Endothelial cell of umbilical vein (primary cell): ENCODE measurements at regions not wholly inside any gene's neighbourhood (a gene's known extent, or its start where the extent isn't known, plus 50 kb on each side); places are given as distances from the start of the nearest gene placed in this dataset.

Experiments
- BruUV-seq: library from RNA; stranded (reverse); fragments of 400-500 nt; replicated peaks from 2 replicates; lab custom pipeline; 2021; lab: Mats Ljungman, UMichigan
- CTCF ChIA-PET: fragments of 300-600, 350-600 bp; sonication (Branson Sonifier 250); formaldehyde crosslinking; loops from one replicate; lab custom pipeline; 2021; ENCODE audit warnings: antibody characterized with exemption, inconsistent platforms; lab: Charles Lee
- POLR2A ChIA-PET: fragments of 300-600, 350-600 bp; sonication (Branson Sonifier 250); formaldehyde crosslinking; loops from one replicate; lab custom pipeline; 2021; ENCODE audit warnings: antibody characterized with exemption, inconsistent platforms; lab: Charles Lee
- DNase-seq: peaks from one replicate; pipeline ENCODE4 v3.0.0-alpha.2; 2011; ENCODE audit warnings: low read depth, low spot score
- FAIRE-seq: peaks from 2 replicates; lab custom pipeline; 2011; peaks lifted over from hg19 to GRCh38; lab: Jason Lieb, UNC
- H2AFZ ChIP-seq: 2 replicates; pipeline ENCODE4 v1.6.0; 2012; ENCODE audit warnings: low read depth, low read length, control low read depth, inconsistent platforms
- H3K27ac ChIP-seq: 2 replicates; pipeline ENCODE4 v1.5.1; 2011; ENCODE audit warnings: low read depth, mild to moderate bottlenecking, control low read depth, low read length, moderate library complexity; ENCODE audit not compliant: insufficient read depth
- H3K27me3 ChIP-seq, 2 experiments: 2 replicates each; pipeline versions ENCODE4 v1.6.0 to v1.6.1; 2011; ENCODE audit warnings: low read length in 2 of 2, mixed read lengths in 1 of 2; ENCODE audit not compliant: control insufficient read depth in 2 of 2, insufficient read depth in 2 of 2
- H3K36me3 ChIP-seq, 2 experiments: 2 replicates in 1 of 2; 3 replicates in 1 of 2; pipeline ENCODE4 v1.5.1; 2011; ENCODE audit warnings: low read length in 2 of 2, mild to moderate bottlenecking in 1 of 2, moderate library complexity in 1 of 2; ENCODE audit not compliant: control insufficient read depth in 2 of 2, insufficient read depth in 2 of 2; ENCODE audit errors: extremely low read depth in 1 of 2
- H3K4me1 ChIP-seq: 3 replicates; pipeline ENCODE4 v1.5.1; 2011; ENCODE audit warnings: mild to moderate bottlenecking, low read length; ENCODE audit not compliant: control insufficient read depth, insufficient read depth; ENCODE audit errors: extremely low read depth
- H3K4me2 ChIP-seq: 2 replicates; pipeline ENCODE4 v1.6.1; 2011; ENCODE audit warnings: low read length, control low read depth, mixed read lengths; ENCODE audit not compliant: insufficient read depth
- H3K4me3 ChIP-seq, 3 experiments: fragments of 200-600 bp in 1 of 3; sonication (generic), shearing (Covaris generic) in 1 of 3; replicated peaks in 1 of 3; 2 replicates each; pipeline ENCODE4 v1.5.1; 2011 to 2016; ENCODE audit warnings: control low read depth in 3 of 3, low read length in 3 of 3, mild to moderate bottlenecking in 2 of 3, inconsistent platforms in 1 of 3, low read depth in 1 of 3, moderate library complexity in 1 of 3; ENCODE audit not compliant: insufficient read depth in 1 of 3
- H3K79me2 ChIP-seq: 2 replicates; pipeline ENCODE4 v1.6.0; 2012; ENCODE audit warnings: low read length, inconsistent platforms; ENCODE audit not compliant: control insufficient read depth, insufficient read depth
- H3K9ac ChIP-seq: replicated peaks from 2 replicates; pipeline ENCODE3; 2011; ENCODE audit warnings: low read length, control low read depth; ENCODE audit not compliant: insufficient read depth; ENCODE audit errors: extremely low read depth
- H3K9me1 ChIP-seq: replicated peaks from 3 replicates; pipeline ENCODE4 v1.6.0; 2011; ENCODE audit warnings: mild to moderate bottlenecking, low read length; ENCODE audit not compliant: control insufficient read depth, insufficient read depth; ENCODE audit errors: extremely low read depth
- H3K9me3 ChIP-seq: replicated peaks from 2 replicates; pipeline ENCODE4 v1.5.1; 2012; ENCODE audit warnings: low read length, inconsistent platforms; ENCODE audit not compliant: control insufficient read depth, insufficient read depth
- H4K20me1 ChIP-seq: replicated peaks from 2 replicates; pipeline ENCODE3; 2011; ENCODE audit warnings: mild to moderate bottlenecking, low read length; ENCODE audit not compliant: control insufficient read depth, insufficient read depth; ENCODE audit errors: extremely low read depth
- CTCF ChIP-seq, 2 donors: IDR thresholded peaks; 1 replicate in 1 of 2; 2 replicates in 1 of 2; pipeline ENCODE4 v1.5.1; 2011; ENCODE audit warnings: low read length in 2 of 2, mild to moderate bottlenecking in 2 of 2, moderate library complexity in 2 of 2, control low read depth in 1 of 2, inconsistent platforms in 1 of 2, low read depth in 1 of 2; ENCODE audit not compliant: insufficient read depth in 1 of 2; ENCODE audit errors: extremely low read depth in 1 of 2
- EZH2 ChIP-seq: IDR thresholded peaks from 2 replicates; pipeline ENCODE4 v1.6.1; 2012; ENCODE audit warnings: borderline replicate concordance, low read depth, mild to moderate bottlenecking, moderate library complexity, low read length, inconsistent platforms; ENCODE audit not compliant: severe bottlenecking
- FOS ChIP-seq: IDR thresholded peaks from 2 replicates; pipeline ENCODE4 v1.6.1; 2011; ENCODE audit warnings: mild to moderate bottlenecking, low read length, moderate library complexity, borderline replicate concordance; ENCODE audit not compliant: insufficient read depth
- GATA2 ChIP-seq: IDR thresholded peaks from 2 replicates; pipeline ENCODE4 v1.7.0; 2011; ENCODE audit warnings: low read depth, mild to moderate bottlenecking, moderate library complexity, mixed read lengths, low read length; ENCODE audit not compliant: insufficient read length, insufficient read depth
- JUN ChIP-seq: IDR thresholded peaks from 2 replicates; pipeline ENCODE4 v1.6.1; 2011; ENCODE audit warnings: borderline replicate concordance, low read depth; ENCODE audit not compliant: insufficient read length, insufficient read depth
- POLR2A ChIP-seq: IDR thresholded peaks from 2 replicates; pipeline ENCODE4 v1.6.1; 2012; ENCODE audit warnings: low read depth, mild to moderate bottlenecking, control low read depth, low read length
- POLR2AphosphoS5 ChIP-seq: IDR thresholded peaks from 2 replicates; pipeline ENCODE4 v1.6.1; 2012; ENCODE audit warnings: low read depth, mild to moderate bottlenecking, control low read depth, low read length, moderate library complexity; ENCODE audit not compliant: insufficient read depth
- dilution Hi-C: fragments of 300-500 bp; cut with MboI; formaldehyde crosslinking; loops from one replicate; pipeline ENCODE4 v1.15.0; 2019; ENCODE audit warnings: low sequenced_read_pairs; ENCODE audit not compliant: extremely low pct_ligation_motif_present
- intact Hi-C: fragments of 100-400 bp; cut with micrococcal nuclease; formaldehyde crosslinking; loops from one replicate; pipeline ENCODE4 v1.10.0; 2022
- TF ChIP-seq, protein P1 (sequence below): IDR thresholded peaks from 2 replicates; pipeline ENCODE4 v1.6.1; 2011; ENCODE audit not compliant: insufficient read depth, insufficient read length

DNA sequence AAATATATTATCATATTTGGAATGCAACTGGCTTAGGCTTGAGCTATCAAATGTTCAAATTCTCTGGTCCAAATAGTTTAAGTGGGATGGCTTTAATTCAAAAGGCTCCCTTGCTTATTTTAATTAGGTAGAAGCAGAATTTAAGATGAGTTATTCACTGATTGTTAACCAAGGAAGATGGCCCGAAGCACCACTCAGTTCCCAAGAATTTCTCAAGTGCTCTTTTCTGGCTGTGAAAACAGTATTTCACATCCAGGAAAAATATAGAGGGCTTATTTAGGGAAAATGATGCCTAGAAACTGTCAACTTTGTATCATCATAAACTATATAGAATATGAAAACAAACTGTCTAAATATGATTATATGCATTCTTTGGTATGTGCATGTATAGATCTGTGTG is 246.5 kb upstream of the SFRP2 start:
- no peaks in the 10 kb centered on the region for H3K27me3 ChIP-seq
- H3K9ac ChIP-seq, result no peak overlapping the region
- no peaks in the 10 kb centered on the region for H3K4me1 ChIP-seq
- DNase-seq (no peak), FAIRE-seq (no peak)
- dilution Hi-C loops, result no loop called here
- no peaks in the 10 kb centered on the region for H3K36me3 ChIP-seq
- H3K79me2 ChIP-seq, result no peaks in the 10 kb centered on the region
- intact Hi-C loops, result no loop called here
- no peaks in the 10 kb centered on the region for H3K9me1 ChIP-seq
- no TSS peak for BruUV-seq
- H2AFZ ChIP-seq, result no peak overlapping the region
- ChIA-PET CTCF (no interaction called here), POLR2A (no interaction called here)
- no peaks in the 10 kb centered on the region for H4K20me1 ChIP-seq
- H3K4me3 ChIP-seq, result no peak overlapping the region
- no peaks in the 10 kb centered on the region for H3K9me3 ChIP-seq
- no peak overlapping the region for H3K27ac ChIP-seq
- TF ChIP-seq JUN, result no peak
- no peak overlapping the region for H3K4me2 ChIP-seq

DNA sequence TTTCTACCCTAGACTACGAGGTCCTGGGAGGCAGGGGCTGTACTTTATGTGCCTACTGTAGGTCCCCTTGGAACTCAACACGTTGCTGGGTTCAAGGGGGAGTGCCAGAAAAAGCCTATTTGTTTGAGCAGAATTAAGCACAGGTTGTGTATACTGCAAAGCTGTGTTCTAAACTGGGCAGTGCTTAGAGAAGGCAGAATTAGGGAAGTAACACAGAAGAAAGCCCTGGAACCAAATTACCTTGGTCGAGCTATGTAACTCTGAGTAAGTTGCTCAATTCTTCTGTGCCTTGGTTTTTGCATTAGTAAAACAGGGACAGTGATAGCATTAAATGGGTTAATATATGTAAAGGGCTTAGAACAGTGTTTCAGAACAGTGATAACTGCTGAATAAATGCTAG is 245.0 kb upstream of the SFRP2 start:
- Histone ChIP-seq H2AFZ (no peak overlapping the region), H3K4me1 (no peaks in the 10 kb centered on the region), H3K4me2 (no peak overlapping the region), H3K27me3 (no peaks in the 10 kb centered on the region), H3K36me3 (no peaks in the 10 kb centered on the region), H3K9me1 (no peaks in the 10 kb centered on the region), H3K27ac (no peak overlapping the region), H3K9me3 (no peaks in the 10 kb centered on the region), H3K9ac (no peak overlapping the region), H3K79me2 (no peaks in the 10 kb centered on the region), H4K20me1 (no peaks in the 10 kb centered on the region), H3K4me3 (no peak overlapping the region)
- dilution Hi-C loops (no loop called here), intact Hi-C loops (no loop called here)
- FAIRE-seq, result no peak
- no peak for TF ChIP-seq JUN
- TF ChIP-seq POLR2AphosphoS5, result no peak
- TF ChIP-seq, protein P1, sequence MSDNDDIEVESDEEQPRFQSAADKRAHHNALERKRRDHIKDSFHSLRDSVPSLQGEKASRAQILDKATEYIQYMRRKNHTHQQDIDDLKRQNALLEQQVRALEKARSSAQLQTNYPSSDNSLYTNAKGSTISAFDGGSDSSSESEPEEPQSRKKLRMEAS, result no peak
- TF ChIP-seq POLR2A, result no peak
- no peak for TF ChIP-seq GATA2
- TF ChIP-seq EZH2, result no peak
- no peak for TF ChIP-seq FOS
- no peak for TF ChIP-seq CTCF (IDR thresholded peaks at IDR 0.05; ENCODE audit: extremely low read depth in 1 of 2, insufficient read depth in 1 of 2, low read depth in 1 of 2, low read length in 2 of 2)
- CTCF ChIA-PET, result no interaction called here
- no peak for DNase-seq
- BruUV-seq, result no TSS peak
- POLR2A ChIA-PET, result no interaction called here
